Mucosa of rectum (tissue), 2 donors: ENCODE measurements at regions not wholly inside any gene's neighbourhood (a gene's known extent, or its start where the extent isn't known, plus 50 kb on each side); places are given as distances from the start of the nearest gene placed in this dataset.

Experiments used
- H3K27ac ChIP-seq, 2 donors: one replicate each; pipeline ENCODE4 v1.7.0; 2013; ENCODE audit warnings: inconsistent platforms in 2 of 2, low read depth in 2 of 2, low read length in 2 of 2
- H3K27me3 ChIP-seq, 2 donors: one replicate each; pipeline ENCODE4 v1.7.0; 2013; ENCODE audit warnings: low read length in 2 of 2; ENCODE audit not compliant: control insufficient read depth in 2 of 2, insufficient read depth in 2 of 2
- H3K36me3 ChIP-seq, 2 donors: one replicate each; pipeline ENCODE4 v1.7.0; 2013; ENCODE audit warnings: low read length in 2 of 2; ENCODE audit not compliant: control insufficient read depth in 2 of 2, insufficient read depth in 2 of 2
- H3K4me1 ChIP-seq, 2 donors: one replicate each; pipeline ENCODE4 v1.7.0; 2013; ENCODE audit warnings: low read length in 2 of 2, mild to moderate bottlenecking in 1 of 2; ENCODE audit not compliant: control insufficient read depth in 2 of 2, insufficient read depth in 2 of 2
- H3K4me3 ChIP-seq, 2 donors: one replicate each; pipeline ENCODE4 v1.7.0; 2013; ENCODE audit warnings: low read length in 2 of 2
- H3K9ac ChIP-seq, 2 donors: one replicate each; pipeline ENCODE4 v1.7.0; 2013; ENCODE audit warnings: low read length in 2 of 2, low read depth in 1 of 2, mild to moderate bottlenecking in 1 of 2
- H3K9me3 ChIP-seq, 2 donors: one replicate each; pipeline ENCODE4 v1.7.0; 2013; ENCODE audit warnings: low read length in 2 of 2; ENCODE audit not compliant: control insufficient read depth in 2 of 2
- donor health status: healthy.
- donor health status: Normal muscosa, but diverticular disease.

DNA sequence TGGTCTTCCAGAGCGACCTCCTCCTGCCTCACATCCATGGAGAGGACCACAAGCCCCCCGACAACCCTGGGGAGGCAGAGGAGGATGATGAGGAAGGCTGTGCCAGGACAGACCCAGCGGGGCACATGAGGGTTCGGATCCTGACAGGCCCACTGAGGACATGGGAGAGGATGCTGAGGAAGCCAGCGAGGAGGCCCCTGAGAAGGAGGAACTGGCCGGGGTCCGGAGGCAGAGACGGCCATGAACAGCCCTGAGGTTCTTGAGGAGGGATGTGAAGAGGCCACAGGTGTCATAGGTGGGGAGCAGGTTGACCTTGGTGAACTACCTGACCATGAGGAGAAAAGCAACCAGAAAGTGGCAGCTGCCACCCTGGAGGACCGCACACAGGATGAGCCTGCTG, 54.9 kb upstream of the WNT7A start:
- H3K27me3 ChIP-seq, result peaks cover 0 to 3% of the 10 kb centered on the region in 2 donors
- H3K9ac ChIP-seq, result no peak overlapping the region
- H3K36me3 ChIP-seq, result no peaks in the 10 kb centered on the region
- no peak overlapping the region for H3K27ac ChIP-seq
- H3K4me3 ChIP-seq, result no peak overlapping the region
- no peaks in the 10 kb centered on the region for H3K4me1 ChIP-seq
- no peaks in the 10 kb centered on the region for H3K9me3 ChIP-seq

DNA sequence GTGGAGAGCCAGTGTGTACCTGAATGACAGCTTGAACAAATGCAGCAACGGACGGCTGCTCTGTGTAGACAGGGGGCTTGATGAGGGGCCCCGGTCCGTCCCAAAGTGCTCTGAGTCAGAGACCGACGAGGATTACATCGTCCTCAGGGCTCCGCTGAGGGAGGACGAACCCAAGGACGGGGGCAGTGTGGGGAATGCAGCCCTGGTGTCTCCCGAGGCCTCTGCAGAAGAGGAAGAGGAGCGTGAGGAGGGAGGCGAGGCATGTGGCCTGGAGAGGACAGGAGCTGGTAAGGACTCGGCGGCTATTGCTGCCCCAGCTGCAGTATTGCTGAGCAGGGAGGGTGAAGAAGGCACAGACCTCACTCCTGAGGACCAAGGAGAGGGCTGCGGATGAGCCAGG, 54.4 kb upstream of the WNT7A start:
- Histone ChIP-seq H3K27ac (no peak overlapping the region), H3K4me1 (no peaks in the 10 kb centered on the region), H3K4me3 (no peak overlapping the region), H3K9ac (no peak overlapping the region), H3K9me3 (no peaks in the 10 kb centered on the region), H3K27me3 (peaks cover 0 to 3% of the 10 kb centered on the region in 2 donors), H3K36me3 (no peaks in the 10 kb centered on the region)

DNA sequence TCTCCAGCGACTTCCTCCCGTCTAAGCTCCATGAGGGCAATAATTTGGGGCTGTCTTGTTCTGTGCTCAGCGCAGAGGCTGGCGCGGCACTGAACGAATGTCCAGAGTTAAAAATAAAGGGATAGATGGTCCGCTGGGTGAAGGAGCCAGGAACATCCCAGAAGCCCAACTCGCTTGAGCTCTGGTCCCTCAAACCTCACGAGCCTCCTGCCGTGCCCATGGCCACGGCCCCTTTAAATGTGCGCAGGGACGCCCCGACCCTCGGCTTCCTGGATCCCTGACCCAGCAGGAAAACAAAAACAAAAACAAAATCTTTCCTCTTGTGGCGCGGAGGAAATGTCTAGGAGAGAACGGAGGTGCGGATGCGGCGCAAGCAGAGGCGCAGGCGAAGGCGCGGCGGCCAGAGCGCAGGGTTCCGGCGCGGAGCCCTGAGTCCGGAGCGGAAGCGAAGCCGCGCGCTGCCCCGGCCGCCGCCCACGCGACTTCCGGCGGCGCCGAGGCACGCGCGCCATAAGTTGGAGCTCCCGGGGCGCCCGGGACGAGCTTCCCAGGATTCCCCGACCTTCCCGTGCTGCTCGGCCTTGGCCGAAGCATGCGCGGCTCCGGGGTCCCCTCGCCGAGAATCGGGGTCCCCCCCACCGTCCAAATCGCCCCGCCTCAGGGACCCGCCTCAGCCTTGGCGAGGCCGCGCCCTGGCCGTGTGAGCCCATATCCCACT, 52.9 kb upstream of the WNT7A start:
- Histone ChIP-seq H3K4me1 (no peaks in the 10 kb centered on the region), H3K27me3 (peaks cover 0 to 3% of the 10 kb centered on the region in 2 donors), H3K9ac (no peak overlapping the region), H3K9me3 (no peaks in the 10 kb centered on the region), H3K27ac (no peak overlapping the region), H3K4me3 (peak overlapping the region in 1 of 2 donors; percentile 41), H3K36me3 (no peaks in the 10 kb centered on the region)

DNA sequence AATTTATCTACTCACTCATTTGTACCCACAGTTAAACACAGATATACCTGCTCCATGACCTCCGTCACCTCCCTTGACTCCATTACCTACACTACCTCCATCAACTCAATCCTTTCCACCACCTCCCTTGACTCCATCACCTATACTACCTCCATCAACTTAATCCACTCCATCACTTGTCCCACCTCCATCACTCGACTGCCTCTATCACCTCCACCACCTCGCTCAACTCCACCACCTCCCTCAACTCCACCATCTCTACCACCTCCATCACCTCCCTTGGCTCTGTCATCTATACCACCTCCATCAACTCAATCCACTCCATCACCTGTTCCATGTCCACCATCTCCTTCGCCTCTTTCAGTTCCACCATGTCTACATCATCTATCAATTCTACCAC, 51.3 kb upstream of the WNT7A start:
- Histone ChIP-seq H3K27me3 (peaks cover 0 to 3% of the 10 kb centered on the region in 2 donors), H3K9ac (no peak overlapping the region), H3K9me3 (no peaks in the 10 kb centered on the region), H3K4me1 (no peaks in the 10 kb centered on the region), H3K36me3 (no peaks in the 10 kb centered on the region), H3K4me3 (no peak overlapping the region), H3K27ac (no peak overlapping the region)
